Fibroblast of mammary gland (primary cell): ENCODE measurements at regions not wholly inside any gene's neighbourhood (a gene's known extent, or its start where the extent isn't known, plus 50 kb on each side); places are given as distances from the start of the nearest gene placed in this dataset.

Experiments used
- DNase-seq: peaks from one replicate; pipeline ENCODE4 v3.0.0-alpha.2; 2010; ENCODE audit warnings: low read depth
- H3K4me3 ChIP-seq: 2 replicates; pipeline ENCODE4 v1.5.1; 2011; ENCODE audit warnings: low read depth, mild to moderate bottlenecking, low read length, moderate library complexity; ENCODE audit not compliant: control insufficient read depth
- TF ChIP-seq, protein P1 (sequence below): conservative IDR thresholded peaks from 2 replicates; pipeline ENCODE4 v1.5.1; 2011; ENCODE audit warnings: low read depth, low read length, inconsistent platforms; ENCODE audit not compliant: control insufficient read depth, insufficient read depth

DNA sequence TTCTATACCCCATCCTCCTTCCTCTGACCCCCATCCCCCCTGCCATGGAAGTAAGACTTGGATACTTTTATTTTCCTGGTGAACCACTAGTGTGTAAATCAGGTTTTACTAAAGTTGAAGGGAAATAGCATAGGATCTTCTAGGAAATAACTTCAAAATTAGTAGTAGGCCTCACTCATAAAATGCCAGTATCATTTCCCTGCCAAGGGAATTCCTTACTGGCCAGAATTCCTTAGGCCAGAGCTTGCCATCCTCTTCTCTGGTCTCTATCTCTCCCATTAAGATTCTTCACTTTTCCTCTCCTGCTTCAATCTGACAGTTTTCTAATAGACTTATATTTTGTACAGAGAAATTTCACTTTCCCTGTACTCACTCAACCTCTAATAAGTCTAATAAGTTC lies 322.8 kb upstream of the TANK start:
- no peak overlapping the region for H3K4me3 ChIP-seq
- no peak for DNase-seq
- TF ChIP-seq, protein P1, sequence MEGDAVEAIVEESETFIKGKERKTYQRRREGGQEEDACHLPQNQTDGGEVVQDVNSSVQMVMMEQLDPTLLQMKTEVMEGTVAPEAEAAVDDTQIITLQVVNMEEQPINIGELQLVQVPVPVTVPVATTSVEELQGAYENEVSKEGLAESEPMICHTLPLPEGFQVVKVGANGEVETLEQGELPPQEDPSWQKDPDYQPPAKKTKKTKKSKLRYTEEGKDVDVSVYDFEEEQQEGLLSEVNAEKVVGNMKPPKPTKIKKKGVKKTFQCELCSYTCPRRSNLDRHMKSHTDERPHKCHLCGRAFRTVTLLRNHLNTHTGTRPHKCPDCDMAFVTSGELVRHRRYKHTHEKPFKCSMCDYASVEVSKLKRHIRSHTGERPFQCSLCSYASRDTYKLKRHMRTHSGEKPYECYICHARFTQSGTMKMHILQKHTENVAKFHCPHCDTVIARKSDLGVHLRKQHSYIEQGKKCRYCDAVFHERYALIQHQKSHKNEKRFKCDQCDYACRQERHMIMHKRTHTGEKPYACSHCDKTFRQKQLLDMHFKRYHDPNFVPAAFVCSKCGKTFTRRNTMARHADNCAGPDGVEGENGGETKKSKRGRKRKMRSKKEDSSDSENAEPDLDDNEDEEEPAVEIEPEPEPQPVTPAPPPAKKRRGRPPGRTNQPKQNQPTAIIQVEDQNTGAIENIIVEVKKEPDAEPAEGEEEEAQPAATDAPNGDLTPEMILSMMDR, result no peak

DNA sequence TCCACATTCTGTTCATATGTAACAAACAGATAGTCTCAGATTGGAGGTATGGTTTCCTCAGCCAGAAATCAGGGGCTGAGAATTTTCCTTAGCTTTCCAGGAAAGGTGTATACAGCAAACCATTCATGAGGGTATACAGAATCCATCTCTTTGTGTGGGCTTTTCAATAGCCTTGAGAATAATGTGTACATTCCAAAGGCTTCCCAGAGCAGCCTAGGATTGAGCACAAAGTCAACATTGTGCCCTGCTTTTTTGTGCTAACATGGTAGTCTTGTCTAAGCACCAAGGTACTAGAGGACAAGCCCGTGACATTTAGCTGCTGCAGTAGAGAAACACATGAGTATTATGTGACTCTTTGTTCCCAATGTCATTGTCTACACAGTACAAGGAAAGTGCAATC lies 322.1 kb upstream of the TANK start:
- DNase-seq, result no peak
- TF ChIP-seq, protein P1, result no peak
- no peak overlapping the region for H3K4me3 ChIP-seq

DNA sequence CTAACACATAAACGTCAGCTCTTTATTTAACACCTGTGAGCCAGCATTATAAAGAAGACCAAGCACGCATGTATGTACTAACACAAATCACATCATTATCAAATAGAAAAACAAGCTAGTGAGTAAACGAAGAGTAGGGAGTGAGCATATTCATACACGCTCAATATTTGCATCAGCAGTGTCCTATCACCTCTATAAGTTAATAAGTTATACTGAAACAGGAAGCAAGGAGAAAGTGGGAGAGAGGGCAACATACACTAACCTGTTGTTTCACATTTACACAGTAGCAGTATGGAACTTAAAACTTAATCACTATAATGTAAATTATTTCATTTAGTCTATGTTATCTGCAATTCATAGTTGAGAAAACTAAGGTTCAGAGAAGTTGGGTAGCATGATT lies 321.5 kb upstream of the TANK start:
- H3K4me3 ChIP-seq, result no peak overlapping the region
- TF ChIP-seq, protein P1, result no peak

DNA sequence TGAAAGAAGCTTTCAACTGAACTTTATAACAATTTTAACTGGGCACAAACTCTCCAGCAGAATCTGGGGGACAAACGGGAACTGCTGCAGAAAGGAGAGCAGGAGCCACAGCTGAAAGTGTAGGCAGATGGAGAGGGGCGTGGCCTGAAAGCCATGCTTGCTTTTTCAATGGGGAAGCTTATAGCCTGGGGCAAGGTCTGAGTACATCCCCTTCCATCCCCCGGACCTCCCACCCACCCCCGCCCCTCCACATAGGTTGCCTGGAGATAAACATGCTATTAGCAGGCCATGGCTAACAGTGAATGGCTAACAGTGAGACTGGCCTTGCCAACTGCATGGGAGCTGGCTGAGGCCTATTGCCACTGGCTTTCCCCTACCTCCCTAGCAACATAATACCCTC lies 317.9 kb upstream of the TANK start:
- TF ChIP-seq, protein P1, result no peak
- DNase-seq, result no peak
- no peak overlapping the region for H3K4me3 ChIP-seq

More for the DNA sequence above, 321.5 kb upstream of the TANK start:
- no peak for DNase-seq

DNA sequence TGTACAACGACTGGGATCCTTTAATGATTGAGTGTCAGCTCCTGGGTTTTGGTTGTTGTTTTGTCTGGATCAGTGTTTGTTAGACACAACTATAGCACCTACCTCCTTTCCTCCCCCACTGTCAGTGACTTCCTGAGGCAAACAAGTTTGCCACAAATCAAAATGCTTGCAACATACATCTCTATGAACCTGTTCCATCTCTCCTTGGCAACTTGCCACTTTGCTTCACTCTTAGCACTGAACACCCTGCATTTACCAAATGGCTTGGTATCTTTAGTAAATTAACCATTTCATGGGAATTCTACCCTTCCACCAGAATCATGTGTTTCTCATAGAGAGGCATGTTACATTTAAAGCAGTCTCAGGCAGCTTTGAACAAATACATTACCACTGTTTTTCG lies 301.1 kb upstream of the TANK start:
- TF ChIP-seq, protein P1, result no peak
- no peak overlapping the region for H3K4me3 ChIP-seq
- no peak for DNase-seq

DNA sequence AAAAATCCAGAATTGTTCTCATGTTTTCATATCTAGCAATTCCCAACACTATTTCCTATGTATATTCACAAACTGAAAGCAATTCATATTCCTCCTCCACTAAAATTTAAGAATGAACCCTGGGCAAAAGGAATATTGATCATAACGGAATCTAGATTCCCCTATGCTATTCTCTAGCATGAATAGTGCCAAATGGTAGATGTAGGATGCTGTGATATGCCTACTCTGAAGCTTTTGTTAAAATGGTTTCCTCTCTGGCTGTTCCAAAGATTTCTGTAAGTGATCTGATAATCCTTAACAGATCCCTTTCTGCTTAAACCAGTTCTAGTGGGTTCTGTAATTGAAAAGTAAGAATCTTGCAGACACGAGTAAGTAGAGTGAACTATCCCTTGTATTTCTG lies 298.0 kb upstream of the TANK start:
- no peak overlapping the region for H3K4me3 ChIP-seq
- TF ChIP-seq, protein P1, result no peak
- no peak for DNase-seq

DNA sequence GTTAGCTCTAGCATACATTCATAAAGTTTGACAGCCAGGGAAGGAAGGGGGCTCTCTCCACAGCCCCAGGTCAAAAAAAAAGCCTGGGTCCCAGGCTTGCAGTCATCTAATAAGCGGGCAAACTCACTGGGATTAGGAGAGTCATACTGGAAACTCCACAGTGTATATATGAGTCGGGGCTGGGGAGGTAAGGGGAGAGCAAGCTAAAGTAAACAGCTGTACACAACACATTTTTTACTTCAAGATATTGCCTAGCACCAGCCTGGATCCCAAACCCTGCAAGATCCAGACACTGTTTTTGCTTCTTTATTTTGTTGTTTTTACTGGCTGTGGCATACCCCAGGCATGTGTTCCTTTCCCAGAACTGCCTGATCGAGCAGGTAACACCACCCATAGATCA lies 291.3 kb upstream of the TANK start:
- H3K4me3 ChIP-seq, result no peak overlapping the region
- TF ChIP-seq, protein P1, result no peak
- DNase-seq, result peak; percentile 41
